HepG2 (cell line): ENCODE measurements at regions not wholly inside any gene's neighbourhood (a gene's known extent, or its start where the extent isn't known, plus 50 kb on each side); places are given as distances from the start of the nearest gene placed in this dataset.

Experiments
- ATAD3A ChIP-seq: sonication (generic); formaldehyde crosslinking; IDR thresholded peaks from 2 replicates; pipeline ENCODE4 v1.4.0; 2020; ENCODE audit warnings: missing genetic modification reagents
- BRD4 ChIP-seq: sonication (generic); formaldehyde crosslinking; IDR thresholded peaks from 2 replicates; pipeline ENCODE4 v1.4.0; 2020; ENCODE audit warnings: missing genetic modification reagents
- E2F5 ChIP-seq: sonication (generic); formaldehyde crosslinking; conservative IDR thresholded peaks from 2 replicates; pipeline ENCODE4 v1.4.0; 2020; ENCODE audit warnings: missing genetic modification reagents
- EEA1 ChIP-seq: sonication (generic); formaldehyde crosslinking; IDR thresholded peaks from 2 replicates; pipeline ENCODE4 v1.5.1; 2020; ENCODE audit warnings: mild to moderate bottlenecking, missing genetic modification reagents, borderline replicate concordance
- ESRRA ChIP-seq: sonication (generic); formaldehyde crosslinking; IDR thresholded peaks from 2 replicates; pipeline ENCODE4 v1.5.1; 2020; ENCODE audit warnings: mild to moderate bottlenecking, low read depth, missing genetic modification reagents
- GATAD2A ChIP-seq: IDR thresholded peaks from 2 replicates; pipeline ENCODE4 v1.6.1; 2016
- HIVEP1 ChIP-seq: sonication (generic); formaldehyde crosslinking; IDR thresholded peaks from 2 replicates; pipeline ENCODE4 v1.4.0; 2020; ENCODE audit warnings: mild to moderate bottlenecking, missing genetic modification reagents
- KDM6A ChIP-seq: IDR thresholded peaks from 2 replicates; pipeline ENCODE4 v1.6.1; 2016; ENCODE audit warnings: low read depth
- MAZ ChIP-seq, 2 experiments: sonication (generic) in 1 of 2; formaldehyde crosslinking in 1 of 2; IDR thresholded peaks; 2 replicates each; pipeline versions ENCODE4 v1.5.0 to v1.6.1; 2012 to 2020; ENCODE audit warnings: low read depth in 2 of 2, mild to moderate bottlenecking in 2 of 2, borderline replicate concordance in 1 of 2, improper control_type of control experiment in 1 of 2, low read length in 1 of 2, missing genetic modification reagents in 1 of 2, moderate library complexity in 1 of 2
- MYC ChIP-seq: sonication (generic); formaldehyde crosslinking; IDR thresholded peaks from 2 replicates; pipeline ENCODE4 v1.9.0; 2021; ENCODE audit warnings: missing genetic modification reagents, borderline replicate concordance
- NAIF1 ChIP-seq: sonication (generic); formaldehyde crosslinking; IDR thresholded peaks from 2 replicates; pipeline ENCODE4 v1.5.0; 2020; ENCODE audit warnings: mild to moderate bottlenecking, missing genetic modification reagents, borderline replicate concordance
- PLRG1 ChIP-seq: fragments of 450-650 bp; conservative IDR thresholded peaks from 2 replicates; pipeline ENCODE4 v1.6.1; 2016
- PLSCR1 ChIP-seq: sonication (generic); formaldehyde crosslinking; IDR thresholded peaks from 2 replicates; pipeline ENCODE4 v1.5.0; 2020; ENCODE audit warnings: missing genetic modification reagents, mild to moderate bottlenecking, borderline replicate concordance
- RELA ChIP-seq: sonication (generic); formaldehyde crosslinking; IDR thresholded peaks from 2 replicates; pipeline ENCODE4 v1.4.0; 2020; ENCODE audit warnings: missing genetic modification reagents
- SIN3A ChIP-seq: IDR thresholded peaks from 2 replicates; pipeline ENCODE4 v1.6.1; 2011; ENCODE audit warnings: low read depth, mild to moderate bottlenecking, control low read depth, low read length, borderline replicate concordance
- SMAD9 ChIP-seq: sonication (generic); formaldehyde crosslinking; IDR thresholded peaks from 2 replicates; pipeline ENCODE4 v1.5.1; 2020; ENCODE audit warnings: mild to moderate bottlenecking, missing genetic modification reagents
- TCF7L2 ChIP-seq: IDR thresholded peaks from 2 replicates; pipeline ENCODE4 v1.6.1; 2011; ENCODE audit warnings: mild to moderate bottlenecking, low read depth, low read length, moderate library complexity
- ZBTB26 ChIP-seq: IDR thresholded peaks from 2 replicates; pipeline ENCODE4 v1.6.1; 2016; ENCODE audit warnings: missing compliant biosample characterization, missing genetic modification reagents, borderline replicate concordance
- ZBTB7A ChIP-seq: sonication (generic); formaldehyde crosslinking; IDR thresholded peaks from 2 replicates; pipeline ENCODE4 v1.8.0; 2022; ENCODE audit warnings: mild to moderate bottlenecking, missing genetic modification reagents
- ZKSCAN8 ChIP-seq: IDR thresholded peaks from 2 replicates; pipeline ENCODE4 v1.6.1; 2016; ENCODE audit warnings: borderline replicate concordance, missing genetic modification reagents, missing compliant biosample characterization
- ZNF121 ChIP-seq: sonication (generic); formaldehyde crosslinking; IDR thresholded peaks from 2 replicates; pipeline ENCODE4 v1.5.0; 2020; ENCODE audit warnings: mild to moderate bottlenecking, missing genetic modification reagents
- ZNF160 ChIP-seq: sonication (generic); formaldehyde crosslinking; IDR thresholded peaks from 2 replicates; pipeline ENCODE4 v1.8.0; 2022; ENCODE audit warnings: mild to moderate bottlenecking, inconsistent platforms, missing genetic modification reagents
- ZNF263 ChIP-seq: sonication (generic); formaldehyde crosslinking; IDR thresholded peaks from 2 replicates; pipeline ENCODE4 v1.4.0; 2020; ENCODE audit warnings: missing genetic modification reagents
- ZNF292 ChIP-seq: sonication (generic); formaldehyde crosslinking; IDR thresholded peaks from 2 replicates; pipeline ENCODE4 v1.8.1; 2022; ENCODE audit warnings: mild to moderate bottlenecking, low read depth, missing genetic modification reagents, borderline replicate concordance
- ZNF441 ChIP-seq: sonication (generic); formaldehyde crosslinking; IDR thresholded peaks from 2 replicates; pipeline ENCODE4 v1.7.0; 2021; ENCODE audit warnings: missing genetic modification reagents, borderline replicate concordance
- ZNF629 ChIP-seq: sonication (generic); formaldehyde crosslinking; conservative IDR thresholded peaks from 2 replicates; pipeline ENCODE4 v1.5.0; 2020; ENCODE audit warnings: missing genetic modification reagents
- ZNF781 ChIP-seq: sonication (generic); formaldehyde crosslinking; IDR thresholded peaks from 2 replicates; pipeline ENCODE4 v1.5.1; 2020; ENCODE audit warnings: borderline replicate concordance, mild to moderate bottlenecking, missing genetic modification reagents; ENCODE audit errors: not compliant biosample characterization
- ZNF839 ChIP-seq: sonication (generic); formaldehyde crosslinking; IDR thresholded peaks from 2 replicates; pipeline ENCODE4 v1.4.0; 2020; ENCODE audit warnings: missing genetic modification reagents, mild to moderate bottlenecking, borderline replicate concordance
- ZSCAN9 ChIP-seq: IDR thresholded peaks from 2 replicates; pipeline ENCODE4 v1.6.1; 2016; ENCODE audit warnings: borderline replicate concordance

- TF ChIP-seq ZNF160 (CRISPR knock-in tag) (0 out of 2 replicates have a peak, but pooled peaks have one; percentile 88), ATAD3A (CRISPR knock-in tag) (peak; percentile 22; the same call in 1 of the 2 replicates), MYC (peak; percentile 94), ZBTB26 (CRISPR knock-in tag) (peak; percentile 96), E2F5 (CRISPR knock-in tag) (peak; percentile 66), ZKSCAN8 (CRISPR knock-in tag) (peak; percentile 66; the same call in 1 of the 2 replicates), RELA (CRISPR knock-in tag) (0 out of 2 replicates have a peak, but pooled peaks have one; percentile 19), PLRG1 (no peak), ZNF121 (peak; percentile 45), BRD4 (CRISPR knock-in tag) (peak; percentile 95), ZNF781 (CRISPR knock-in tag) (peak; percentile 99), MAZ (IDR thresholded peaks at IDR 0.05; ENCODE audit: borderline replicate concordance, low read depth, low read length) (no peak), MAZ (CRISPR knock-in tag; IDR thresholded peaks at IDR 0.05; ENCODE audit: low read depth) (peak; percentile 91), ZNF263 (CRISPR knock-in tag) (peak; percentile 87), EEA1 (CRISPR knock-in tag) (peak; percentile 97), TCF7L2 (no peak), ZNF292 (peak; percentile 42), ZNF839 (CRISPR knock-in tag) (no peak), ESRRA (CRISPR knock-in tag) (peak; percentile 90), HIVEP1 (CRISPR knock-in tag) (peak; percentile 78; the same call in 1 of the 2 replicates), NAIF1 (0 out of 2 replicates have a peak, but pooled peaks have one; percentile 68), PLSCR1 (CRISPR knock-in tag) (no peak), ZSCAN9 (peak; percentile 97), SIN3A (peak; percentile 21; the same call in 1 of the 2 replicates), ZNF441 (CRISPR knock-in tag) (peak; percentile 96), ZBTB7A (CRISPR knock-in tag) (no peak; the same call in 1 of the 2 replicates), ZNF629 (CRISPR knock-in tag) (peak; percentile 54), SMAD9 (CRISPR knock-in tag) (peak; percentile 93), GATAD2A (CRISPR knock-in tag) (peak; percentile 43; the same call in 1 of the 2 replicates), KDM6A (CRISPR knock-in tag) (no peak)
Measured at GRCh38 chr3:194070634-194071409, 65.1 kb upstream of the HES1 start (continued).
